Ectodermal cell (in vitro differentiated cells): ENCODE measurements at regions not wholly inside any gene's neighbourhood (a gene's known extent, or its start where the extent isn't known, plus 50 kb on each side); places are given as distances from the start of the nearest gene placed in this dataset.

Source experiments
- H3K27ac ChIP-seq: 2 replicates; pipeline ENCODE4 v1.7.0; 2013; ENCODE audit warnings: mild to moderate bottlenecking, low read depth, low read length; ENCODE audit not compliant: insufficient read depth, poor library complexity, severe bottlenecking
- H3K27me3 ChIP-seq: 2 replicates; pipeline ENCODE4 v1.7.0; 2013; ENCODE audit warnings: mild to moderate bottlenecking, low read length; ENCODE audit not compliant: insufficient read depth, control insufficient read depth, poor library complexity, severe bottlenecking
- H3K36me3 ChIP-seq: one replicate; pipeline ENCODE4 v1.7.0; 2013; ENCODE audit warnings: low read length; ENCODE audit not compliant: control insufficient read depth, insufficient read depth
- H3K4me1 ChIP-seq: one replicate; pipeline ENCODE4 v1.7.0; 2013; ENCODE audit warnings: low read length; ENCODE audit not compliant: control insufficient read depth, insufficient read depth
- H3K4me3 ChIP-seq: 2 replicates; pipeline ENCODE4 v1.7.0; 2013; ENCODE audit warnings: low read depth, low read length, control low read depth; ENCODE audit not compliant: insufficient read depth
- H3K9me3 ChIP-seq: 2 replicates; pipeline ENCODE4 v1.7.0; 2013; ENCODE audit warnings: mild to moderate bottlenecking, low read length, moderate library complexity; ENCODE audit not compliant: control insufficient read depth
- WGBS, 2 experiments: methylation state at CpG; one replicate each; pipeline ENCODE4 v1.1.7; 2013; ENCODE audit warnings: missing lambda C conversion rate in 2 of 2; 5-methylcytosine and 5-hydroxymethylcytosine counted together

GRCh38 chr20:40960521-40960956 lies 68.1 kb upstream of the TOP1 start:
- WGBS, 2 experiments = 92 to 93% methylated on average over 10 of the region's 10 CpGs
- Histone ChIP-seq H3K4me3 (no peak overlapping the region), H3K36me3 (no peaks in the 10 kb centered on the region), H3K4me1 (peaks cover 14% of the 10 kb centered on the region), H3K27ac (no peak overlapping the region), H3K9me3 (no peaks in the 10 kb centered on the region), H3K27me3 (no peaks in the 10 kb centered on the region)

GRCh38 chr20:40961176-40961575 lies 67.4 kb upstream of the TOP1 start:
- H3K9me3 ChIP-seq = no peaks in the 10 kb centered on the region
- no peak overlapping the region for H3K27ac ChIP-seq
- WGBS, 2 experiments = 91 to 95% methylated on average over 2 of the region's 2 CpGs
- H3K36me3 ChIP-seq = no peaks in the 10 kb centered on the region
- peaks cover 14% of the 10 kb centered on the region for H3K4me1 ChIP-seq
- no peak overlapping the region for H3K4me3 ChIP-seq
- no peaks in the 10 kb centered on the region for H3K27me3 ChIP-seq

GRCh38 chr20:40961686-40962640 lies 66.7 kb upstream of the TOP1 start:
- no peaks in the 10 kb centered on the region for H3K36me3 ChIP-seq
- no peak overlapping the region for H3K27ac ChIP-seq
- H3K4me3 ChIP-seq = no peak overlapping the region
- H3K27me3 ChIP-seq = no peaks in the 10 kb centered on the region
- H3K9me3 ChIP-seq = no peaks in the 10 kb centered on the region
- 89 to 90% methylated on average over 12 to 13 of the region's 13 CpGs for WGBS, 2 experiments
- H3K4me1 ChIP-seq = peaks cover 14% of the 10 kb centered on the region

GRCh38 chr20:40962733-40963504 lies 65.7 kb upstream of the TOP1 start:
- H3K27ac ChIP-seq = no peak overlapping the region
- H3K4me1 ChIP-seq = peaks cover 14% of the 10 kb centered on the region
- no peaks in the 10 kb centered on the region for H3K9me3 ChIP-seq
- H3K27me3 ChIP-seq = no peaks in the 10 kb centered on the region
- no peak overlapping the region for H3K4me3 ChIP-seq
- whole genome bisulfite sequencing, 2 experiments = 36 to 38% methylated on average over 21 of the region's 21 CpGs
- no peaks in the 10 kb centered on the region for H3K36me3 ChIP-seq

- Histone ChIP-seq H3K4me3 (no peak overlapping the region), H3K9me3 (no peaks in the 10 kb centered on the region), H3K27ac (no peak overlapping the region), H3K36me3 (no peaks in the 10 kb centered on the region), H3K27me3 (no peaks in the 10 kb centered on the region), H3K4me1 (peaks cover 14% of the 10 kb centered on the region)
- WGBS, 2 experiments = 92% methylated on average over 7 of the region's 7 CpGs
These were observed 65.1 kb upstream of the TOP1 start for GRCh38 chr20:40963505-40963845.

- Histone ChIP-seq H3K36me3 (no peaks in the 10 kb centered on the region), H3K4me3 (no peak overlapping the region), H3K4me1 (peaks cover 3% of the 10 kb centered on the region), H3K27me3 (no peaks in the 10 kb centered on the region), H3K9me3 (no peaks in the 10 kb centered on the region), H3K27ac (no peak overlapping the region)
- 93% methylated on average over 4 of the region's 4 CpGs for WGBS, 2 experiments
These were observed 63.0 kb upstream of the TOP1 start for GRCh38 chr20:40965671-40966070.

- Histone ChIP-seq H3K4me1 (peaks cover 3% of the 10 kb centered on the region), H3K36me3 (no peaks in the 10 kb centered on the region), H3K4me3 (no peak overlapping the region), H3K9me3 (no peaks in the 10 kb centered on the region), H3K27me3 (no peaks in the 10 kb centered on the region), H3K27ac (no peak overlapping the region)
- WGBS, 2 experiments = 67 to 68% methylated on average over 2 of the region's 2 CpGs
These were observed 62.5 kb upstream of the TOP1 start for GRCh38 chr20:40966103-40966502.

- no peaks in the 10 kb centered on the region for H3K27me3 ChIP-seq
- WGBS, 2 experiments = 93 to 95% methylated on average over 9 of the region's 9 CpGs
- no peaks in the 10 kb centered on the region for H3K36me3 ChIP-seq
These were observed 62.0 kb upstream of the TOP1 start for GRCh38 chr20:40966516-40967185.

GRCh38 chr20:40967700-40968099 lies 60.9 kb upstream of the TOP1 start:
- Histone ChIP-seq H3K4me1 (peaks cover 2% of the 10 kb centered on the region), H3K27ac (no peak overlapping the region), H3K4me3 (no peak overlapping the region), H3K27me3 (no peaks in the 10 kb centered on the region), H3K36me3 (no peaks in the 10 kb centered on the region), H3K9me3 (no peaks in the 10 kb centered on the region)
- WGBS, 2 experiments = 96 to 98% methylated on average over 3 of the region's 4 CpGs

More at GRCh38 chr20:40966516-40967185, 62.0 kb upstream of the TOP1 start:
- Histone ChIP-seq H3K4me3 (no peak overlapping the region), H3K4me1 (peaks cover 3% of the 10 kb centered on the region), H3K9me3 (no peaks in the 10 kb centered on the region), H3K27ac (no peak overlapping the region)
